ENCODE measurements at regions not wholly inside any gene's neighbourhood (a gene's known extent, or its start where the extent isn't known, plus 50 kb on each side); places are given as distances from the start of the nearest gene placed in this dataset.

DNA sequence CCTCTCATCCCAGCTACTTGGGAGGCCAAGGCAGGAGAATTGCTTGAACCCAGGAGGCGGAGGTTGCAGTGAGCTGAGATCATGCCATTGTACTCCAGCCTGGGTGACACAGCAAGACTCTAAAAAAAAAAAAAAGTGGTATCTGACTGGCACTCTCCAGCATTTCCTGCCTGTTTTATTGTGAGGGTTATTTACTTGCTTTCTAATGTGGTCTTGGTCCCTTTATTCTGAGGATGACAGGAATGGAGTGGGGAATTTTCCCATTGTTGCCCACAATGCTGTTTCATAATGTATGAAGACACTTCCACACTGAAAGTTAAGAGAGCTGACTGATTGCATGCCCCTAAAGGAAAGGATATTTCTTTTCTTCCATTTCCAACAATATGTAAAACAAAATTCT is 286.5 kb upstream of the MTNR1B start:
- POLR2A ChIA-PET (ENCODE audit: partially characterized antibody): no interaction called here
- no peak overlapping the region for H3K27ac ChIP-seq (ENCODE audit: low read depth, low read length)
- no peaks in the 10 kb centered on the region for H3K79me2 ChIP-seq (ENCODE audit: control insufficient read depth in 1 of 2, insufficient read depth in 2 of 2, low read length in 2 of 2)
- no peaks in the 10 kb centered on the region for H3K36me3 ChIP-seq (ENCODE audit: control insufficient read depth in 2 of 4, insufficient read depth in 4 of 4, low read length in 3 of 4)
- H3K56ac ChIP-seq (replicated peaks; ENCODE audit: insufficient read length, low read depth, low read length): no peak overlapping the region
- DNase-seq (ENCODE audit: low read depth in 1 of 2, low spot score in 2 of 2): no peak
- no peak overlapping the region for H2BK120ac ChIP-seq (replicated peaks; ENCODE audit: low read depth, low read length)
- no peak overlapping the region for H2BK12ac ChIP-seq (ENCODE audit: low read depth, low read length)
- H4K91ac ChIP-seq (replicated peaks; ENCODE audit: insufficient read length, low read length): no peak overlapping the region
- no peak overlapping the region for H2AFZ ChIP-seq (ENCODE audit: low read length)
- H3K14ac ChIP-seq (ENCODE audit: insufficient read length): no peak overlapping the region
- no peak overlapping the region for H2BK15ac ChIP-seq (ENCODE audit: low read length)
- no peak overlapping the region for H3K23ac ChIP-seq (ENCODE audit: insufficient read length)
- no peak overlapping the region for H2BK20ac ChIP-seq (ENCODE audit: low read length)
- H3K9me3 ChIP-seq (ENCODE audit: insufficient read depth in 2 of 2, low read depth in 1 of 2, low read length in 1 of 2): no peaks in the 10 kb centered on the region
- H4K5ac ChIP-seq (ENCODE audit: insufficient read length, low read depth, low read length): no peak overlapping the region
- CTCF ChIA-PET (ENCODE audit: partially characterized antibody): interaction anchor here (0.6 kb wide), 1 partner anchor 1767 kb away, joined by 3 read pairs; no protein-coding TSS in a partner anchor
- H3K4ac ChIP-seq (replicated peaks; ENCODE audit: insufficient read length, low read depth, low read length): no peak overlapping the region
- H4K20me1 ChIP-seq (replicated peaks in 1 of 2; ENCODE audit: control insufficient read depth in 1 of 2, insufficient read depth in 2 of 2, low read length in 2 of 2): no peaks in the 10 kb centered on the region
- no peak overlapping the region for H3K4me2 ChIP-seq (ENCODE audit: insufficient read depth in 1 of 2, low read depth in 2 of 2, low read length in 2 of 2)
- no peak overlapping the region for H3K4me3 ChIP-seq (ENCODE audit: extremely low read depth in 1 of 4, insufficient read depth in 2 of 4, low read depth in 3 of 4, low read length in 4 of 4)
- H3K4me1 ChIP-seq (replicated peaks in 1 of 4; ENCODE audit: control insufficient read depth in 3 of 4, insufficient read depth in 4 of 4, low read length in 3 of 4): no peaks in the 10 kb centered on the region
- no peaks in the 10 kb centered on the region for H3K79me1 ChIP-seq (ENCODE audit: low read depth, low read length)
- no peak for FAIRE-seq
- H3K18ac ChIP-seq (ENCODE audit: extremely low read depth, low read length): no peak overlapping the region
- no peaks in the 10 kb centered on the region for H3K23me2 ChIP-seq (ENCODE audit: low read depth, low read length)
- H2BK5ac ChIP-seq (ENCODE audit: low read depth, low read length): no peak overlapping the region
- no peak overlapping the region for H2AK5ac ChIP-seq (ENCODE audit: low read depth, low read length)
- TF ChIP-seq CREB1 (IDR thresholded peaks at IDR 0.05): no peak
- TF ChIP-seq KDM4A (IDR thresholded peaks at IDR 0.05; ENCODE audit: low read depth, low read length, severe bottlenecking): no peak
- TF ChIP-seq RFX5 (IDR thresholded peaks at IDR 0.05; ENCODE audit: borderline replicate concordance, low read depth, low read length): no peak
- TF ChIP-seq, protein P1, sequence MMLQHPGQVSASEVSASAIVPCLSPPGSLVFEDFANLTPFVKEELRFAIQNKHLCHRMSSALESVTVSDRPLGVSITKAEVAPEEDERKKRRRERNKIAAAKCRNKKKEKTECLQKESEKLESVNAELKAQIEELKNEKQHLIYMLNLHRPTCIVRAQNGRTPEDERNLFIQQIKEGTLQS (IDR thresholded peaks at IDR 0.05; ENCODE audit: insufficient read depth, low read depth, low read length): no peak
- no peak for TF ChIP-seq SRF (IDR thresholded peaks at IDR 0.05; ENCODE audit: low read depth, low read length)
- TF ChIP-seq SIRT6 (IDR thresholded peaks at IDR 0.05; ENCODE audit: low read length): no peak
- TF ChIP-seq JUND (IDR thresholded peaks at IDR 0.05; ENCODE audit: low read length): no peak
- TF ChIP-seq CHD2 (IDR thresholded peaks at IDR 0.05; ENCODE audit: low read length): no peak
- TF ChIP-seq SIX5 (IDR thresholded peaks at IDR 0.05; ENCODE audit: low read depth, low read length): no peak
- no peak for TF ChIP-seq EP300 (IDR thresholded peaks at IDR 0.05; ENCODE audit: borderline replicate concordance in 1 of 2, low read depth in 2 of 2, low read length in 2 of 2)
- TF ChIP-seq YY1 (IDR thresholded peaks at IDR 0.05; ENCODE audit: low read depth, low read length): no peak
- TF ChIP-seq HDAC2 (IDR thresholded peaks at IDR 0.05; ENCODE audit: borderline replicate concordance in 1 of 2, low read depth in 2 of 2, low read length in 2 of 2): no peak
- H4K8ac ChIP-seq (ENCODE audit: extremely low read depth, insufficient read depth, low read length): no peak overlapping the region
- WGBS, 2 experiments (ENCODE audit: extremely low coverage in 1 of 2, insufficient coverage in 1 of 2, insufficient read length in 1 of 2, insufficient replicate concordance in 2 of 2, low coverage in 1 of 2, low lambda C conversion rate in 2 of 2, missing lambda C conversion rate in 1 of 2): 100% methylated on average over 1 of the region's 1 CpG; no CpG with 5 or more reads in 1 of the 2 experiments
- H3K9ac ChIP-seq (replicated peaks in 1 of 4; ENCODE audit: extremely low read depth in 1 of 4, low read depth in 3 of 4, low read length in 3 of 4): no peak overlapping the region
- H3K27me3 ChIP-seq (replicated peaks in 1 of 4; ENCODE audit: control insufficient read depth in 3 of 4, extremely low read depth in 1 of 4, insufficient read depth in 3 of 4, low read length in 3 of 4): no peaks in the 10 kb centered on the region
